ENCODE measurements at regions not wholly inside any gene's neighbourhood (a gene's known extent, or its start where the extent isn't known, plus 50 kb on each side); places are given as distances from the start of the nearest gene placed in this dataset.
"Not testable (repeated sequence)": the region's sequence is repeated elsewhere in the genome, so short reads cannot be mapped to it uniquely, and the experiment has no call there.

DNA sequence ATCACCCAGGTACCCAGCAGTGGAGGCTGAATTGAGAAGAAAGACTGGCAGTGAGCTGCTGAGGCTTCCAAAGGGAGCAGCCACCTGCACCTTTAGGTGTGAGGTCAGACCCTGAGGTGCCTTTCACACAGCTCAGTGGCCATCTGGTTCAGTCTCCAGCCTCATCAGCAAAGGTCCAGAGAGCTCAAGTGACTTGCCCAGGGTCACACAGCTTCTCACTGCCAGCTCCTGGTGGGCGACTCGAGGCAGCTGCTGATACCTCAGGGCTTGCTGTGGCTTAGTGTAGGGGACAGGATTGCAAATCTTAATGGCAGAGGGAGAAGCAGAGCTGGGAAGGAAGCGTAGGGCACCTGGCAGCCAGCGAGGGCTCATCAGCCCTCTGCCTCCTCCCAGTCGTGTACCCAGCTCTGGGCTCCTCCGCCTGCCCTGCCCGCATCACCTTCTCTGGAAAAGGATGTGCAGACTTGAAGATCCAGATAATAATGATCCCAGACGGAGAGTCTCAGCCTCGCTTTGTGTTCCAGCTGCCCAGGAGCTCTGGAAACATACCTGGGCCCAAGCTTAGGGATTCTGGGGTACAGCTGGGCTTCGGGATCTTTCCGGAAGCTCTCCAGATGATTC lies 165.3 kb upstream of the GSE1 start:
- DNase-seq, result no peak

DNA sequence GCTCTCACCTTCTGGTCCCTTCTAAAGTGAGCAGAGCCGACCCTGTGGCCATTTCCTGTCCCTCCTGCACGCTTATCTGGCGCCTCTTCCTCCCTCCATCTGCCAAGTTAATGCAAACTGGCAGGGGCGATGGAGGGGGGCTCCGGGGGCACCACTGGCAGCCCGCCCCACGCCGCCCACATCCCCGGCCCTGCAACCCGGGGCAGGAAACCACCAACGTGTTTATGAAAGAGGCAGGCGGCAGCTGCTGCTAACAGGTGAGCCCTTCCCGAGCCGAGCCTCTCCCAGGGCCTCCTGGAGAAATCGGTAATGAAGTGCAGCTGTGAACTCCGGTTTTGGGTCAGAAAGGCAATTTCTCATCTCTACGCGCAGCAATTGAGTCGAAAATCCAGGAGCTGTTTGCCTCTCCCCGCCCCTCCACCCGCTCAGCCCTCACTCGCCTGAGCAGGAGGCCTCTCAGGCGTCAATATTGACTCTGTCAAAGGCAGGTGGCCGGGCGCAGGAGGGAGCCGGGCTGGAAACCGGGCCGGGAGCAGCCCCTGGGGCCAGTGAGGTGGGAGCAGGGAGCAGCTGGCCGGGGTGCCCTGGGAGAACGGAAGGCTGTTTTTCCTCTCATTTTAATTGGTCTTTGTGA lies 164.4 kb upstream of the GSE1 start:
- peak in 2 of 4 experiments; percentile 58 to 59 for DNase-seq

DNA sequence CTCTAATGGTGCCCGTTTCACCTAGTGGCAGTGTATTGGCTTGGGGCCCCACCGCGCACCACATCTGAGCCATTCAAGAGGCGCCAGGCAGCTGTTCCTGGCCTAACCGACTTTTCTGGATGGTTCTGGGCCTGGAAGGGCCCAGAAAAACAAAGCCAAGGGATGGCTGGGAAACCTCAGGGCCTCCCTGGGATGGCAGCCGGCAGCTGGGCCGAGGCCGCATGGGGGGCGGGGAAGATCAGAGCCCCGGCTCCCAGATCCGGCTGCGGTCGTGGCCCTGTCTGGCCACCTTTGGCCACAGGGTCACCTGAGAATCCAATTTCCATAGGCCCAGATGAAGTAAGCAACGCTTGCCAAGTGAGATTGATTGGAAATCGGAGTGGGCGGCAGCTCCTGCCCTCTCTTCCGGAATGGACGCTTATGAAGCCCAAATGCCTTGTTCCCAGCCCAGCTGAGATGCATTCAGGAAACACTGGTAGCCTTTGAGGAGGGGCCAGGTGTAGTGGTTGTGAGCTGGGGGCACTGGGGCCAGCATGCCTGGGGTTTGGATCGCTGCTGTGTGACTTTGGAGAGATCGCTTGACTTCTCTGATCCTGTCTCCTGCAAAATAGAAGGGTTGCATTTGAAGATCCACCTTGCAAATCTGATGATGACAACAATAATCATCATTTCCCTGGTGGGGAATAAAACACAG lies 163.8 kb upstream of the GSE1 start:
- no peak for DNase-seq

DNA sequence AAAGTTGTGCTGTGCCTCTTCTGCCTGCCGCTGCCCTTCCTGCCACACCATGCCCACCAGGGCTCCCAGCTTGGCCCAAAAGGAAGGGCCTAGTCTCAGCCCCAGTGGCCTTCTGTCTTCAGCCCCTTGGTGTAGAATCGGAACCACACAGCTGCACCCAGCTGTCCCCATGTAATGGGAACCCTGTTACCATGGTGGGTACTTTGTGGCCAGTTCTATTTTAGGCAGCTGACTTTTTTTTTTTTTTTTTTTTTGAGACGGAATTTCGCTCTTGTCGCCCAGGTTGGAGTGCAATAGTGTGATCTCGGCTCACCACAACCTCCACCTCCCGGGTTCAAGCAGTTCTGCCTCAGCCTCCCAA lies 163.3 kb upstream of the GSE1 start:
- no peak for DNase-seq

DNA sequence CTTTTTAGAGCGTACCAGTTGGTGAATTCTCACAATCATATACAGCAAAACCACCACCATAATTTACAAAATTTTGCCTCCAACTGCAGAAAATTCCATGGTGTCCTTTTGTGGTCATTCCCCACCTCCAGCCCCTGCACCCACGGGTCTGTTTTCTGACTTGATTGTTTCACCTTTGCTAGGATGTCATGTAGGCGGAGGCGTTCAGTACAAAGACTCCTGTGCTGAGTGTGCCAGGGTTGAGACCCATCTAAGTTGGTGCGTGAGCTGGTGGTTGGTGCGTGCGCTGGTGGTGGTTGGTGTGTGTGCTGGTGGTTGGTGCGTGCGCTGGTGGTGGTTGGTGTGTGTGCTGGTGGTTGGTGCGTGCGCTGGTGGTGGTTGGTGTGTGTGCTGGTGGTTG lies 162.0 kb upstream of the GSE1 start:
- not testable (repeated sequence) for DNase-seq

DNA sequence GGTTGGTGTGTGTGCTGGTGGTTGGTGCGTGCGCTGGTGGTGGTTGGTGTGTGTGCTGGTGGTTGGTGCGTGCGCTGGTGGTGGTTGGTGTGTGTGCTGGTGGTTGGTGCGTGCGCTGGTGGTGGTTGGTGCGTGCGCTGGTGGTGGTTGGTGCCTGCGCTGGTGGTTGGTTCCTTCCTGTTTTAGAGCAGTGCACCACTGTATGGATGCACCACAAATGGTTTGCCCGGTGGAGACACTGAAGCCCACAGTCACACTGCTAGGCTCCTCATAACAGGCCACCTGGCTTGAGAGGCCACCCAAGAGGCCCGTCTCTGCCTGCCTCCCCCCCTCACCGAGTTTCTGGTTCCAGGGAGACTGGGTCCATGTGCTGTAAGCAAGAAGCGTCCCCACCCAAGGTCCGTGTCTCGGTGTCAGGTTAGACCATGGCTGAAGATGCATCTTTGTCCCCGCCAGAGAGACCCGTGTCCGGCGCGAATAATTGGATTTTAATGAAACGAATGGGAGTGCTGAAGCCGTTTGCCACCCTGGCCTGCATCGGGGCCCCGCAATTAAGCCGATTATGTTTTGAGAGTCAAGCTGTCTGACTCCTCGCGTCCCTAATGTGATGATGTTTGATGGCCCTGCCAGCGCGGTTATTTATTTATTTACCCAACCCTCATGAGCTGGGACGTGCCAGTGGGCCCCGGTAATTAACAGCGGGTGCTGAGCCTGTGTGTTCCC lies 161.3 kb upstream of the GSE1 start:
- no peak for DNase-seq

DNA sequence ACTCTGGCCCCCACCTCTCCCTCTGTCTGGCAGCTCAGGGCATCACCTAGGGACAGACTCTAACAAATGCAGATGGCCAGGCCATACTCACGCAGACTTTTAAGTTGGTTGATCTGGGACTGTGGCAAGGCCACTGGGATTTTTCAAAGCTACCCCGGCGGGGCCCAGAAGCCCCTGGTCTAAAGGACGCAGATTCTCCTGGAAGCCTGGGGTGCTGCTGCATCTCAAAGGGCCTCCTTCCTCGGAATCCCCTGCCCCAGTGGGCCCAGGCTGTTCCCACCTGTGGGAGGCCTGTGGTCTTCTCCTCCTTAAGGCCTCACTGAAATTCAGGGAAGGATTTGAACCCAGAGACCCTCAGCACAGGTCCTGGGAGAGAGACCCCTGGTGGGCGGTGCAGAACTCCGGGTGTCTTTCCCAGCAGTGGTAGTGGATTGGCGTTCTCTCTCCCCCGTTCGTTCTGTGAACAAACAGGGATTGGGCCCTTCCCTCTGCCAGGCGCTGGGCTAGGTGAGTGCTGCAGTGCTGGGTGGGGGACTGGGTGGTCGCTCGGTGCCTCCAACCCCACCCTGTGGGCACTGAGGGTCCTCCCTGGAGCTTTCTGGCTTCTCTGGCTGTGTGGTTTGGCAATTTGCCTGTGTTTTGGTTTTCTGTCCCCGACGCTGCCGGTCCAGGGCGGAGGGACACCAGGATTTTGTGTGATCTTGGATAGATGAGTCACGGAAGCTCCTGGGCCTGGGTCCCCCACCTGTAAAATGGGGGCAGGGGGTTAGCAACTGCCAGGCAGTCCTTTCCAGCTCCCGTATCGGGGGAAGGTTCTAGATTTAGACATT lies 160.5 kb upstream of the GSE1 start:
- no peak for DNase-seq

DNA sequence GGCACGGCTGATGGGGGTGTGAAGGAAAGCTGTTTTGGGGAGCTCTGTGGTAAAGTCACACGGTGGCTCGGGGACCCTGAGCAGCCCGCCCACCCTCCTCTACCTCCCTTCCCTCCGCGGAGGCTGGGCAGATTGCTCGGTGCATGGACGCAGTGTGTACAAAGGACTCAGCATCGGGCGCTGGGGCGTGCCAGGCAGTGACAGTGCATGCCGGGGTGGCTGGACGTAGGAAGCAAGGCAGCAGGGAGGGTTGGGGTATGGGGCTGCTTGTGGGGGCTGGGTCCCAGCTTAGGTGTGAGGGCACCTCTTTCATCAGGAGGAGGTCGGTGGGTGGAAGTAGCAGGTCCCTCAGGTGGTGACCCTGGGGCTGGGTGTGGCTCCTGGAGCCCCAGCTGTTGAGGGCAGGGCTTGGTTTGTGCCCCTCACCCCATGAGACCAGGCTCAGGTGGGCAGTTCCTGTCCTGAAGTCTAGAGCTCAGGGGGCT lies 159.9 kb upstream of the GSE1 start:
- no peak for DNase-seq

DNA sequence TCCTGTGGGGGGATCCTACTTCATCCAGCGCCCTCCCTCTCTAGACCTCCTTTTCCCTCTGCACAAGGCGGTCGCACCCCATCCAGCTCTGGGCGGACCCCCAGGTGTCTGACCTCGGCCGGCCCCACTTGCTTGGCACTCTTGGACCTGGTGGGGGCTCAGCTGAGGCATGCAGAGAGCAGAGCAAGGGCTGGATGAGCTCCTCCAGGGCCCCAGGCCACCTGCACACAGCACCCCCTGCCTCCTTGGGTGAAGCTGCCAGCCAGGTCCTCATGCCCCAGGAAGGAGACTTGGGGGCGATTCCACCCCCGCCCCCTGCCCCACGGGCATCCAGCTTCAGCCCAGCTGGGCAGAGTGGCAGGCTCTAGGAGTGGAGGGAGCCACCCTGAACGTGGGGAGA lies 159.4 kb upstream of the GSE1 start:
- no peak for DNase-seq

DNA sequence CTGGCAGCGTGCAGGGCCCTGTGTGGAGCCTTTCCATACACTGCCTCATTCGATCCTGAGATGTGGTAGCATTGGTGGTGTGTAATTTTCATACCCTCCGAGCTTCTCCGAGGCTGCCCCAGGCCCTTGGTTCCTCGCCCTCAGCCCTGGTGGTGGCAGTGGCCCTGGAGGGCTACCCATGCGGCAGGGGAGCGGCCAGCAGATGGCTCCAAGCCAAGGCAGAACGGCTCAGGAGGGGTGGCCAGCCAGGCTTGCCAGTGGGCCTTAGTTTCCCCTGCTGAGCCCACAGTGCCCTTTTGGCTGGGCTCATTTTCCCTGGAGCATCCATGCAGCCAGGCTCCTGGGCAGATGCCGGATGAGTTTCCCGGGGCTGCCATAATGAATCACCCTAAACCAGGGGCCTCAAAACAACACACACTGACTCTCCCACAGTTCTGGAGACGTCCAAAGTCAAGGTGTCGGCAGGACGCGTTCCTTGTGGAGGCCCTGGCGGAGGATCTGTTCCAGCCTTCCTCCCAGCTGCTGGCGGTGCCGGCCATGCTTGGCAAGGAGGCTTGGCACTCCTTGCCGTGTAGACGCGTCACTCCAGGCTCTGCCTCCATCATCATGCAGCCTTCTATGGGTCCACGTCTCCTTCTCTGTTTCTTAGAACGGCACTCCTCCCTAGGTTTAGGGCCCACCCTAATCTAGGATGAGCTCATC lies 158.8 kb upstream of the GSE1 start:
- DNase-seq, result no peak

DNA sequence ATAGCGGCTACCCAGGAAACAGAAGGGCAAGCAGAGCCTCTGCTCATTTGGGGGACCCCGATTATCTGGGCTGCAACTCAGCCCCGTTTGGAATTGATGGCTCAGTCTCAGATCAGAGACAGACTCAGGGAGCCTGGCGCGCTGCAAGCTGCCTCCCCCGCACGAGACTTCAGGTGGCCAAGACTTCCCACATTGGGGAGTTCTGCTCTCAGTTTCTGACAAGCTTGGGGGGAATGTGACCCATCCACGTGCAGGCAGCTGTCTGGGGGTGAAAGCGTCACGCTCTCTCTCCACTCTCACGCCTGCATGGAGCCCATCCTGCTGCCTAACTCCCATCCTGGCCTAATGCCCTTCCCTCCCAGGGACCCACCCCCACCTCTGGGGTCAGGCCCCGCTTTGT lies 157.6 kb upstream of the GSE1 start:
- DNase-seq, result no peak

DNA sequence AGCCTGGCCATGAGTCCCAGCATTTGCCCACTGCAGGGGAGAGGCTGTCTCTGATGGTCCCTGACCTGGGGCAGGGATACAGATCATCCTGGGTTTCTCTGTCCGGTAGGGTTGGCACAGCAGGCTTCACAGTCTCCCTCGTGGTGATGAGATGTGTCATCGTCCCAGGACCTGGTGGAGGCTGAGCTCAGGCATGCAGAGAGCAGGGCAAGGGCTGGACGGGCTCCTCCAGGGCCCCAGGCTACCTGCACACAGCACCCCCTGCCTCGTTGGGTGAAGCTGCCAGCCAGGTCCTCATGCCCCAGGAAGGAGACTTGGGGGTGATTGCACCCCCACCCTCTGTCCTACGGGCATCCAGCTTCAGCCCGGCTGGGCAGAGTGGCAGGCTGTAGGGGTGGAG lies 155.8 kb upstream of the GSE1 start:
- DNase-seq, result no peak

DNA sequence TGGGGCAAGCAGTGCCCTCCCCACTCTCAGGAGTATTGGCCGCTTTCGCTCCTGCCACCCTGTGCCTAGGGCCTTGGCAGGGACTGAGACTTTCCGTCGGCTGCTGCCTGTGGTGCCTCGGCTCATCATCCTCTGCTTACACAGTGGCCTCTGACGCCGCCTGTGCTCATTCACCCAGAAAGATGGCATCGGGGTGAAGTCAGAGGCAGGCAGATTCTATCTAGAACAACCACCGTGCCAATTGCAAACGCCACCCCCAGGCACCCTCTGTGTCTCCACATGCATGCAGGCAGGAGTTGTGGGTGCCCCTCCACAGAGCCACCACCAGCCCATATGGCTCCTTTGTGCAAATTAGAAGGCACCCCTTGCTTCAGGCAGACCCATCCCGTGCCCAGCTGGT lies 154.2 kb upstream of the GSE1 start:
- DNase-seq, result no peak

DNA sequence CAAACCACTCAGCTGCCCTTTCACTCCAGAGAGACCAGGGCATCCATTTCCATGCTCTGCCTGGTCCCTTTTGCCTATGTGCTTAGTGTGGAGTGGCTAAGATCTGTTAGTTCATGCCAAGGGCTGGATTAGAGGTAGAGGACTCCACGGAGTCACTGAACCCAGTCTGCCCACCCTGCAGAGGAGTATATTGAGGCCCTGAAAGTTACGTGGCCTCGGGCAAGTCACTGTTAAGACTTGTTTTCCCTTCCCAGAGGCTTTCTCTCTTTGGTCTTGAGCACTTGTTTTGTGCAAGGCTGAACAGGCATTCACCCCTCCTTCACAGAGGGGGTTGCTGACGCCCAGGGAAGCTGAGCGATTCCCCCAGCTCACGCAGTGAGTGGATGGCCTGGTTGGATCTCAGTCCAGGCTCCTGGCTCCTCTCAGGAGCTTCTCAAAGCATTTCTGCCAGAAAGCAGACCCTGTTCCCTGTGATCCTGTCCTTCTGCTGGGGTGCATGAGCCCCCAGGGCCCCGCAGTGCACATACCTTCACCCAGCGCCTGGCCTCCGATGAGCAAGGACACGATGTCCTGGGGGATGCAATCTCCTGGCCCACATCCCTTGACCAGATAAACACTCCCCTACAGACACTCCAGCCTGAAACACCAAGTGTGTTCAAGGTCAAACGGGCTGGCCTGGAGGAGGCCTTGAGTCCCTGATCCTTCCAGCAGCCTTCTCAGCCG lies 153.4 kb upstream of the GSE1 start:
- DNase-seq, result no peak

DNA sequence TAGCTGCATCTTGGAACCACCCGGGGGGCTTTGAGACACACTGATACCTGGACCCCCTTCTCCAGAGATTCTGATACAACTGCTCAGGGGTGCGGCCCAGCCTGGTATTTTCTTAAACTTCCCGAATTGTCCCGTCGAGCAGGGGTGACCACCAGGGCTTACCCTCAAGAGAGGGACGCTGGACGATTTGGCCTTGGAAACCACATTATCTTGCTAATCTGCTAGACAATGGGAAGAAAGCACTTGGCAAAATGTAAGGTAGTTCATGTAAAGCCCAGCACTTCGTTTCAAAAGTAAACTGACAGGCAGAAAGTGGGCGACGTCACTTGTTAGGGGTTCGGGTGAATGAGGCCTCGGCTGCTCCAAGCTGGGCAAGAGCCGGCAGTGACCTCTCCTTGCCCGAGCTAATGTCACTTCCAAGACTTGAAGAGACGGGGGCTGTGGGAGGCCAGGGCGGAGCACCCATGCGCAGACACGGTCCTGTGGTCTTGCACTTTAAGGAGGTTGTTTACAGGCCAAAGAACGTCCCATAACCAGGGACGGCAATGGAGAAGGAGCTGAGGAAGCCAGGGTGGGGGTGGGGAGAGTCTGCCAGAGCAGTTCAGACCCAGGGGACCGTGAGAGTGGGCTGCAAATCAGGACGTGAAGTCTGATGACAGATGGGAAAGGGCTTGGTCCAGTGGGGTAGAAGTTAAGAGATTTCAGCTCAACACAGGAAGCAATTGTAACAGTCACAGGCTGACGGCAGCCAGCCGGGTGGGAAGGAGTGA lies 152.7 kb upstream of the GSE1 start:
- DNase-seq, result no peak

DNA sequence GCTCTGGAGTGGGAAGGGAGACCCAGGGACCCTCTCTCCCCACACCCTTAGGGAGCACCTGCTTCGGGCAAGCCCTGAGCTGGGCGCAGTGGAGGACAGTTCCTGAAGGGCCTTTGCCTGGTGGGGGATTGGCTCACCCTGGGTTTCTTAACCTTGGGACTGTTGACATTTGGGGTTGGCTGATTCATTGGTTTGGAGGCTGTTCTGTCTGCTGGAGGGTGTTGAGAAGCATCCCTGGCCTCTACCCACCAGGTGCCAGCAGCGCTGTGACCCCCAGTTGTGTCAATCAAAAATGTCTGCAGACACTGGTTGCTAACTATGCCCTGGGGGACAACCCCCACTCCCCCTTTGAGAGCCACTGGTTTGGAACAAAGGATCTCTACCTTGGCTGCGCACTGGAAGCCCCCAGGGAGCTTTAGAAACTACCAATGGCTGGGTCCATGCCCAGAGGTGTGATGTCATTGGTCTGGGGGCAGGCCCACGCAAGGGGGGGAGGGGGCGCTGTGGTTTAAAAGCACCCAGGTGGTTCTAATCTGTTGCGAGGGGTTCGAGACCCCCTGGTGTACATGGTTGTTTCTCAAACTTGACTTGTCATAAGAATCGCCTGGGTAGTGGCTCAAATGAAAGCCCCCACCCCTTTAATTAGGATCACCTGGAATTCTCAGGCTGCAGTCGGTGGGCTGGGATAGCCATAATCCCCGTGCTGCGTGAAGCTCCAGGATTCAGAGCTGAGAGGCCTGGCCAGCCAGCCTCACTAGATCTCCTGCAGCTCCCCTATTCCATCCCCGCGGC lies 151.9 kb upstream of the GSE1 start:
- DNase-seq, result no peak

DNA sequence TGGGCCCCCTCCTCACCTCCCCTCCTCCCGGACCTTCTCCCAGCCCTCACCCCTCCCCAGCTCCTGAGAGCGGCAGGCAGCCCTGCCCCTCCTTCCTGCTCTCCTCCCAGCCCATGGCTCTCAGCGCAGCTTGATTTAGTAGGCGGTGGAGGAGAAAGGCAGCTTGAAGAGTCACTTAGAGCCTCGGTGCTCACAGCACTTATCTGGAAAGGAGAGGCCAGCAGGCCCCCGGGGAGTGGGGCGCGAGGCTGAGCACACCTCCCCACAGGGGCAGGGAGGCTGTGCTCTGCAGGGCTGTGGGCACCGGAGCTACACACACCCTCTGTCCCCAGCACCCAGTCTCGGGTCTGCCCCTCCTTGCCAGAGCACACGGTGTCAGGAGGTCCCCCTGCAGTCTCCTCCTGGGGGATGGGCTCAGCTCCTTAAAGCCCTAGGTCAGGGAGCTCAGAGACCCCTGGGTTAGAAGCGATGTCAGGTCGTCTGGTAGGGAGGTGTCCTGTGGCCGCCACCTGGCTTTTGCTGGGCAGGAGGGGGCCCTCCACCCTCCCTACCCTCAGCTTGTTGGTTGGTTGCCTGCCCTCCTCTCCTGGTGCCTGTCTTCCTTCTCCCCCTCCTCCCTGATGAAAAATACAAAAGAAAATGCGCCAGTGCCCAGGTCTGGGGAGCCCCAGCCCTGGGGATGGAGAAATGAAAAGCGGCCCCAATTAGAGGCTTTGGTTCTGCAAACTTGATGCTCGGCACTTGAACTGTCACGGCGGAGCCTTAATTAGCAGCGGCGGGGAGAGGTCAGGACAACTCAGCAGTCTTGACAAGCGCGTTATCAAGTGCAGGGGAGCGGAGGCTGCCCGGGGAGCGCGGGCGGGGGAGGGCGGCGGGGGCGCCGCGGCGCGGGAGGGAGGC lies 151.1 kb upstream of the GSE1 start:
- DNase-seq, result peak in 1 of 4 experiments; percentile 12

DNA sequence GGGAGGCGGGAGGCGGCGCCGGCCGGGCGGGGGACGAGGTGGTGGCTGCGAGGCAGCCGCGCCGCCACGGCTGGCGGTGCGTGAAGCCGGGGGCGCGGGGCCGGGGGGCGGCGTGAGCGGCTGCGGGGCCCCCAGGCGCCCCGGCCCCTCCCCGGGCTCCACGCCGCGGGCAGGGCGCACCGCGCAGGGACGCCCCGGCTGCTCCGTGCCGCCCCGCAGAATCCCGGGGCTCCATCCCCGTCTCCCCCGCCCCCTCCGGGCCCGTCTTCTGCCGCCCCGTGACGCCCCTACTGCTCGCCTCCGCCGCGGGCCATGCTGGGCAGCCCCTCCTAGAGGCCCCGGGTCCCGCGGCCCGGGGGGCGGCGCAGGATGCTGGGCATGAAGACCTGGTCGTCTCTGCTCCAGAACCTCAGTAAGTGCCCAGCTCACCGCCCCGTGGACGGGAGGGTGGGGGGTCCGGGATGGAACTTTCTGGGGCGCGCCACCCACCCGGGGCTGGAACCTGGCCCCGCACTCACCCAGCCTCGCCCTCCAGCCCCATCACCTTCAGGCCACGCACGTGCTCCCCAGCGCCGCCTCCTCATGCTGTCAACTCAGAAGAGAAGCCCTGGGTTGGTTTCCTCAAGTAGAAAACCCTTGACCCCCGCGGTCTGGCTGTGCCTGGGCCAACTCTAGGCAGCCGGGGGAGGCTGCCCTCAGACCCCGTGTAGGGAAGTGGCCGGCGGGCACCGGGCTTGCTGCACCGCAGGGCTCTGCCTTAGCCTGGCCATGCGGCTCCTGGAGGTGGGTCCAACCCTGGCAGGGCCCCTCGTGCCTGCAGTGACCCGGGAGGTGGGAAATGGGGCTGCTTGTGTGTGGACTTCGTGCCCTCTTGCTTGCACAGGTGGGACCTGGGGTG lies 150.2 kb upstream of the GSE1 start:
- DNase-seq, result no peak
